HG03025 (cell line): ENCODE measurements at regions not wholly inside any gene's neighbourhood (a gene's known extent, or its start where the extent isn't known, plus 50 kb on each side); places are given as distances from the start of the nearest gene placed in this dataset.
"Not testable (repeated sequence)": the region's sequence is repeated elsewhere in the genome, so short reads cannot be mapped to it uniquely, and the experiment has no call there.

Experiments
- ATAC-seq: cut with Tn5 transposase; IDR thresholded peaks from one replicate; pipeline ENCODE4 v1.9.1; 2021; ENCODE audit warnings: mild to moderate bottlenecking, moderate library complexity; ENCODE audit not compliant: unreplicated experiment, low FRiP score

- no peak for ATAC-seq
These were observed 658.5 kb downstream of the TYW1 start for GRCh38 chr7:67655168-67655567.

GRCh38 chr7:67659091-67659490 lies 662.5 kb downstream of the TYW1 start:
- ATAC-seq, result no peak

GRCh38 chr7:67662804-67663203 lies 666.2 kb downstream of the TYW1 start:
- no peak for ATAC-seq

GRCh38 chr7:67663644-67664043 lies 667.0 kb downstream of the TYW1 start:
- ATAC-seq, result no peak

GRCh38 chr7:67666359-67666758 lies 669.7 kb downstream of the TYW1 start:
- not testable (repeated sequence) for ATAC-seq

- no peak for ATAC-seq
These were observed 674.4 kb downstream of the TYW1 start for GRCh38 chr7:67671006-67671548.

GRCh38 chr7:67673861-67674260 lies 677.2 kb downstream of the TYW1 start:
- no peak for ATAC-seq

GRCh38 chr7:67674862-67675261 lies 678.2 kb downstream of the TYW1 start:
- ATAC-seq, result not testable (repeated sequence)

- ATAC-seq, result no peak
These were observed 679.3 kb downstream of the TYW1 start for GRCh38 chr7:67675971-67676370.

- no peak for ATAC-seq
These were observed 681.8 kb downstream of the TYW1 start for GRCh38 chr7:67678419-67678818.

GRCh38 chr7:67683628-67684027 lies 687.0 kb downstream of the TYW1 start:
- ATAC-seq, result no peak

- no peak for ATAC-seq
These were observed 694.1 kb downstream of the TYW1 start for GRCh38 chr7:67690700-67691099.

- ATAC-seq, result no peak
These were observed 695.8 kb downstream of the TYW1 start for GRCh38 chr7:67692425-67692824.

GRCh38 chr7:67696124-67696523 lies 699.5 kb downstream of the TYW1 start:
- no peak for ATAC-seq

- ATAC-seq, result no peak
These were observed 700.2 kb downstream of the TYW1 start for GRCh38 chr7:67696878-67697277.

- ATAC-seq, result no peak
These were observed 701.7 kb downstream of the TYW1 start for GRCh38 chr7:67698354-67698753.

GRCh38 chr7:67705850-67706249 lies 709.2 kb downstream of the TYW1 start:
- ATAC-seq, result no peak

- ATAC-seq, result no peak
These were observed 715.1 kb downstream of the TYW1 start for GRCh38 chr7:67711706-67712105.

GRCh38 chr7:67713451-67714056 lies 716.9 kb downstream of the TYW1 start:
- ATAC-seq, result no peak

GRCh38 chr7:67716729-67717128 lies 720.1 kb downstream of the TYW1 start:
- ATAC-seq, result no peak

- ATAC-seq, result no peak
These were observed 727.0 kb downstream of the TYW1 start for GRCh38 chr7:67723591-67723990.

- ATAC-seq, result no peak
These were observed 727.8 kb downstream of the TYW1 start for GRCh38 chr7:67724435-67724834.

- ATAC-seq, result no peak
These were observed 728.3 kb downstream of the TYW1 start for GRCh38 chr7:67724955-67725354.
